NCI-H226 (cell line): ENCODE measurements at regions not wholly inside any gene's neighbourhood (a gene's known extent, or its start where the extent isn't known, plus 50 kb on each side); places are given as distances from the start of the nearest gene placed in this dataset.
"Not testable (repeated sequence)": the region's sequence is repeated elsewhere in the genome, so short reads cannot be mapped to it uniquely, and the experiment has no call there.

Source experiments
- DNase-seq: peaks from one replicate; pipeline ENCODE4 v3.0.0-alpha.2; 2015

GRCh38 chr4:87716371-87717265 lies 66.5 kb downstream of the DMP1 start:
- no peak for DNase-seq

- peak; percentile 6 for DNase-seq
These were observed 67.4 kb downstream of the DMP1 start for GRCh38 chr4:87717276-87718031.

GRCh38 chr4:87718217-87718835 lies 68.2 kb downstream of the DMP1 start:
- DNase-seq = no peak

- no peak for DNase-seq
These were observed 70.1 kb downstream of the DMP1 start for GRCh38 chr4:87720094-87720691.

GRCh38 chr4:87725287-87725686 lies 74.1 kb upstream of the IBSP start:
- not testable (repeated sequence) for DNase-seq

- DNase-seq = peak; percentile 14
These were observed 67.2 kb upstream of the IBSP start for GRCh38 chr4:87732033-87732765.

- no peak for DNase-seq
These were observed 65.3 kb upstream of the IBSP start for GRCh38 chr4:87734084-87734483.

- no peak for DNase-seq
These were observed 64.4 kb upstream of the IBSP start for GRCh38 chr4:87734936-87735335.

GRCh38 chr4:87738483-87738882 lies 60.9 kb upstream of the IBSP start:
- no peak for DNase-seq

GRCh38 chr4:87739494-87739893 lies 59.9 kb upstream of the IBSP start:
- no peak for DNase-seq

GRCh38 chr4:87745064-87745807 lies 54.1 kb upstream of the IBSP start:
- DNase-seq = no peak

- no peak for DNase-seq
These were observed 53.4 kb upstream of the IBSP start for GRCh38 chr4:87746001-87746400.
